SK-N-SH (cell line): ENCODE measurements at regions not wholly inside any gene's neighbourhood (a gene's known extent, or its start where the extent isn't known, plus 50 kb on each side); places are given as distances from the start of the nearest gene placed in this dataset.

ENCODE experiments used
- CTCF ChIA-PET: fragments of 300-600, 350-600 bp; formaldehyde crosslinking; extraction: SDS; loops from one replicate; lab custom pipeline; 2021; lab: Yijun Ruan, JAX
- POLR2A ChIA-PET: fragments of 350-600 bp; sonication (Branson Sonifier 250); formaldehyde crosslinking; extraction: SDS; loops from one replicate; lab custom pipeline; 2020; ENCODE audit warnings: antibody characterized with exemption, inconsistent platforms; lab: Yijun Ruan, JAX
- DNase-seq: peaks from one replicate; pipeline ENCODE4 v3.0.0; 2012
- H2AFZ ChIP-seq: fragments of 200-600 bp; sonication (generic); 2 replicates; pipeline ENCODE4 v1.8.1; 2016; ENCODE audit warnings: antibody characterized with exemption, mild to moderate bottlenecking, low read depth
- H3F3A ChIP-seq: fragments of 200-600 bp; sonication (generic); replicated peaks from 2 replicates; pipeline ENCODE3; 2016; ENCODE audit warnings: antibody characterized with exemption, mild to moderate bottlenecking; ENCODE audit not compliant: insufficient read depth
- H3K27ac ChIP-seq, 2 experiments: fragments of 200-500 bp in 1 of 2; fragments of 200-600 bp in 1 of 2; sonication (Bioruptor generic) in 1 of 2; sonication (generic), shearing (Covaris generic) in 1 of 2; 2 replicates each; pipeline versions ENCODE4 v1.5.1 to v1.6.1; 2014 to 2016; ENCODE audit warnings: low read depth in 2 of 2, inconsistent platforms in 1 of 2, low read length in 1 of 2, mild to moderate bottlenecking in 1 of 2, mixed read lengths in 1 of 2
- H3K27me3 ChIP-seq: fragments of 200-600 bp; sonication (generic), shearing (Covaris generic); 2 replicates; pipeline ENCODE4 v1.6.1; 2016; ENCODE audit warnings: mixed run types; ENCODE audit not compliant: insufficient read depth
- H3K36me3 ChIP-seq, 2 experiments: fragments of 200-500 bp in 1 of 2; fragments of 200-600 bp in 1 of 2; sonication (Bioruptor generic) in 1 of 2; sonication (generic) in 1 of 2; replicated peaks in 1 of 2; 2 replicates each; pipeline versions ENCODE3 to v1.5.1; 2014 to 2016; ENCODE audit warnings: low read length in 1 of 2, mild to moderate bottlenecking in 1 of 2; ENCODE audit not compliant: insufficient read depth in 2 of 2, control insufficient read depth in 1 of 2
- H3K4me1 ChIP-seq, 2 experiments: fragments of 200-500 bp in 1 of 2; fragments of 200-600 bp in 1 of 2; sonication (Bioruptor generic) in 1 of 2; sonication (generic), shearing (Covaris generic) in 1 of 2; 2 replicates each; pipeline versions ENCODE4 v1.5.1 to v1.6.1; 2014 to 2016; ENCODE audit warnings: low read depth in 1 of 2, low read length in 1 of 2, mixed run types in 1 of 2; ENCODE audit not compliant: insufficient read depth in 2 of 2, control insufficient read depth in 1 of 2
- H3K4me2 ChIP-seq: fragments of 200-600 bp; sonication (generic), shearing (Covaris generic); 2 replicates; pipeline ENCODE4 v1.6.1; 2017; ENCODE audit warnings: mixed run types
- H3K4me3 ChIP-seq, 2 experiments: fragments of 200-500 bp in 1 of 2; fragments of 200-600 bp in 1 of 2; sonication (Bioruptor generic) in 1 of 2; sonication (generic), shearing (Covaris generic) in 1 of 2; 2 replicates each; pipeline versions ENCODE4 v1.5.1 to v1.8.1; 2014 to 2016; ENCODE audit warnings: low read depth in 2 of 2, inconsistent platforms in 1 of 2, low read length in 1 of 2, mild to moderate bottlenecking in 1 of 2, mixed read lengths in 1 of 2, moderate library complexity in 1 of 2
- H3K79me2 ChIP-seq: fragments of 200-600 bp; sonication (generic); 2 replicates; pipeline ENCODE4 v1.8.1; 2017; ENCODE audit warnings: mild to moderate bottlenecking; ENCODE audit not compliant: insufficient read depth
- H3K9ac ChIP-seq: fragments of 200-600 bp; sonication (generic); 2 replicates; pipeline ENCODE4 v1.6.1; 2017; ENCODE audit warnings: mixed run types
- H3K9me2 ChIP-seq: fragments of 200-600 bp; sonication (generic); 2 replicates; pipeline ENCODE4 v1.6.1; 2017; ENCODE audit warnings: mixed run types
- H3K9me3 ChIP-seq: fragments of 200-600 bp; sonication (generic); 2 replicates; pipeline ENCODE4 v1.6.1; 2017; ENCODE audit warnings: mixed run types, mild to moderate bottlenecking, moderate library complexity
- H4K20me1 ChIP-seq: fragments of 200-600 bp; sonication (generic); 2 replicates; pipeline ENCODE4 v1.6.1; 2017; ENCODE audit warnings: mild to moderate bottlenecking, mixed run types; ENCODE audit not compliant: insufficient read depth
- EP300 ChIP-seq, 2 experiments: IDR thresholded peaks; 2 replicates each; pipeline versions ENCODE4 v1.4.0 to v1.6.1; 2012; ENCODE audit warnings: borderline replicate concordance in 1 of 2, low read depth in 1 of 2, low read length in 1 of 2
- EZH2phosphoT487 ChIP-seq: fragments of 200-600 bp; sonication (generic); IDR thresholded peaks from 2 replicates; pipeline ENCODE4 v1.6.1; 2017; ENCODE audit warnings: low read depth, mixed run types, mild to moderate bottlenecking, antibody characterized with exemption, moderate library complexity, borderline replicate concordance
- FOSL2 ChIP-seq: IDR thresholded peaks from 2 replicates; pipeline ENCODE4 v1.4.0; 2012; ENCODE audit warnings: low read depth, mild to moderate bottlenecking, moderate library complexity, borderline replicate concordance
- FOXJ3 ChIP-seq: sonication (generic); formaldehyde crosslinking; IDR thresholded peaks from 2 replicates; pipeline ENCODE4 v1.5.1; 2020; ENCODE audit warnings: mild to moderate bottlenecking, missing genetic modification reagents
- FOXM1 ChIP-seq: IDR thresholded peaks from 2 replicates; pipeline ENCODE4 v1.4.0; 2012; ENCODE audit warnings: low read depth, mild to moderate bottlenecking
- GABPA ChIP-seq: IDR thresholded peaks from 2 replicates; pipeline ENCODE4 v1.4.0; 2012; ENCODE audit warnings: low read depth, mild to moderate bottlenecking
- GATA2 ChIP-seq: sonication (generic); formaldehyde crosslinking; IDR thresholded peaks from 2 replicates; pipeline ENCODE4 v1.5.0; 2020; ENCODE audit warnings: mild to moderate bottlenecking, missing genetic modification reagents
- JUND ChIP-seq: IDR thresholded peaks from 2 replicates; pipeline ENCODE4 v1.4.0; 2012
- MAX ChIP-seq: IDR thresholded peaks from 2 replicates; pipeline ENCODE4 v1.4.0; 2012; ENCODE audit warnings: low read depth
- MEF2A ChIP-seq: IDR thresholded peaks from 2 replicates; pipeline ENCODE4 v1.4.0; 2012; ENCODE audit warnings: low read depth, borderline replicate concordance
- MXI1 ChIP-seq: IDR thresholded peaks from 2 replicates; pipeline ENCODE4 v1.6.1; 2012; ENCODE audit warnings: mild to moderate bottlenecking, low read depth, low read length, improper control_type of control experiment
- NRF1 ChIP-seq: IDR thresholded peaks from 2 replicates; pipeline ENCODE4 v1.6.1; 2012; ENCODE audit warnings: low read depth, mild to moderate bottlenecking, low read length
- RAD21 ChIP-seq: IDR thresholded peaks from 2 replicates; pipeline ENCODE4 v1.6.1; 2012; ENCODE audit warnings: mild to moderate bottlenecking, low read length
- SIN3A ChIP-seq: IDR thresholded peaks from 2 replicates; pipeline ENCODE4 v1.6.1; 2012; ENCODE audit warnings: low read depth, mild to moderate bottlenecking, low read length, moderate library complexity, borderline replicate concordance
- SMC3 ChIP-seq: IDR thresholded peaks from 2 replicates; pipeline ENCODE4 v1.6.1; 2012; ENCODE audit warnings: low read depth, low read length, improper control_type of control experiment
- TCF12 ChIP-seq: IDR thresholded peaks from 2 replicates; pipeline ENCODE4 v1.4.0; 2012
- TEAD4 ChIP-seq: IDR thresholded peaks from 2 replicates; pipeline ENCODE4 v1.4.0; 2012; ENCODE audit warnings: mild to moderate bottlenecking, borderline replicate concordance; ENCODE audit not compliant: insufficient read depth
- USF1 ChIP-seq: IDR thresholded peaks from 2 replicates; pipeline ENCODE4 v1.4.0; 2012; ENCODE audit warnings: low read depth, borderline replicate concordance
- YY1 ChIP-seq: IDR thresholded peaks from 2 replicates; pipeline ENCODE4 v1.4.0; 2012; ENCODE audit warnings: low read depth, mild to moderate bottlenecking
- WGBS: methylation state at CpG from one replicate; pipeline ENCODE4 v1.1.6; 2017; ENCODE audit warnings: low lambda C conversion rate; 5-methylcytosine and 5-hydroxymethylcytosine counted together
- TF ChIP-seq, protein P1 (sequence below): IDR thresholded peaks from 2 replicates; pipeline ENCODE4; 2012
- TF ChIP-seq, protein P2 (sequence below): IDR thresholded peaks from 2 replicates; pipeline ENCODE4 v1.4.0; 2012; ENCODE audit warnings: low read depth, borderline replicate concordance

DNA sequence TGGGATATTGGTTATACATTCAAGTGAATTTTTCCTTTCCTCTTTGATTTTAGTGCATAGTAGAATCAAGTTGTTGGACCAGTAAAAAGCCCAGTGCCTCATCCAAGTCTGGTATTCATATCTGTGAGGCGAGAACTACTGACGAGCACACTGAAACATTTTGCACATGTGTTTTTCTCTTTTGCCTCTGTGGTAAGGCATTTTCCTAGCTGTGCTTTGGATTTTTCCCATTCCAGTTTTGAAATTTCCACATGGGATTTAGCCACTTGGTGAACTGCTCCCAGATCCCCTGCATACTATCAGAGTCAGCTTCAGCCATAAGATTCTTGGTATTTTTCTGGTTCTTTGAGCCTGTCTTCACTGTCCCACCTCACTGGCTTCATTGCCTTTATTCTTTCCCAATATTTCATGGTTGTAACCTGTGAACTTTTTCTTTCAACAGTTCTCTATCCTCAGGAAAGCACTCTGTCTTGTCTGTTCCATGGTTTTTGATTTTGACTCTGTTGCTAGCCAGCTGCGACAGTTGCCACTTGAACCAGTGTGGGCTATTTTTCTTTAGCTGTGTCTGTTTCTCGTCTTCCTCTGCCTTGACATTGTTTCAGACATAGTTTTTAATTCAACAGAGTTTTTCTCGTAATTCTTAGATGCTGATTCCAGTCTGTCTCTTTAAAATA is 239.0 kb downstream of the REEP3 start:
- Histone ChIP-seq H3K4me3 (no peak overlapping the region), H4K20me1 (no peaks in the 10 kb centered on the region), H3K4me2 (no peak overlapping the region), H3K27ac (peak overlapping the region in 1 of 2 experiments; percentile 47; a peak in 1 of 4 replicates), H3K4me1 (peaks cover 0 to 12% of the 10 kb centered on the region in 2 experiments; a peak in 3 of 4 replicates), H3K9me2 (no peaks in the 10 kb centered on the region), H3K36me3 (no peaks in the 10 kb centered on the region), H3K27me3 (no peaks in the 10 kb centered on the region), H3K9me3 (no peaks in the 10 kb centered on the region), H3K79me2 (no peaks in the 10 kb centered on the region), H3F3A (no peaks in the 10 kb centered on the region), H3K9ac (no peak overlapping the region), H2AFZ (no peak overlapping the region)
- POLR2A ChIA-PET: no interaction called here
- 70% methylated on average over 5 of the region's 5 CpGs for WGBS
- CTCF ChIA-PET: interaction anchor here (0.6 to 4.4 kb wide), 3 partner anchors 40 to 1150 kb away, joined by 3 to 16 read pairs (median 15); no protein-coding TSS in a partner anchor
- DNase-seq: no peak
- TF ChIP-seq TCF12: peak; percentile 68
- TF ChIP-seq, protein P1, sequence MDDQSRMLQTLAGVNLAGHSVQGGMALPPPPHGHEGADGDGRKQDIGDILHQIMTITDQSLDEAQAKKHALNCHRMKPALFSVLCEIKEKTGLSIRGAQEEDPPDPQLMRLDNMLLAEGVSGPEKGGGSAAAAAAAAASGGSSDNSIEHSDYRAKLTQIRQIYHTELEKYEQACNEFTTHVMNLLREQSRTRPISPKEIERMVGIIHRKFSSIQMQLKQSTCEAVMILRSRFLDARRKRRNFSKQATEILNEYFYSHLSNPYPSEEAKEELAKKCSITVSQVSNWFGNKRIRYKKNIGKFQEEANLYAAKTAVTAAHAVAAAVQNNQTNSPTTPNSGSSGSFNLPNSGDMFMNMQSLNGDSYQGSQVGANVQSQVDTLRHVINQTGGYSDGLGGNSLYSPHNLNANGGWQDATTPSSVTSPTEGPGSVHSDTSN: peak; percentile 51; the same call in 1 of the 2 replicates
- peak in 1 of 2 experiments; percentile 29; a peak in 1 of 4 replicates for TF ChIP-seq EP300 (IDR thresholded peaks at IDR 0.05; ENCODE audit: borderline replicate concordance in 1 of 2, low read depth in 1 of 2, low read length in 1 of 2)
- TF ChIP-seq GABPA: no peak
- TF ChIP-seq SMC3: no peak
- no peak for TF ChIP-seq MXI1
- TF ChIP-seq USF1: no peak

DNA sequence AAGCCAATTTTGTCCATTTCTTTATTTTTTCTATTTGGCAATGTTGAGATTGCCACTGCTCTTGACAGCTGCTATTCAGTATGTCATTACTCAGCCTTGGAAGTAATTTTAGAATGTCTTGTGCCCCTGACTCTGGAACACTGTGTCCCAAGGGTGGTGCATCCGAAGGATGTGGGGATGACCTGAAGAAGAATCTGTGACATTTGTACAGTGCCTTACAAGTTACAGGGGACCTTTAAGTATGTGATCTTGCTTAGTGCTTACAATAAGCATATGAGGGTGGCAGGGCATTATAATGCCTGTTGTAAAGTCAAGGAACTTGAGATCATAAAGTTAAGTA is 239.5 kb downstream of the REEP3 start:
- no peaks in the 10 kb centered on the region for H3K36me3 ChIP-seq
- no peaks in the 10 kb centered on the region for H3F3A ChIP-seq
- no peaks in the 10 kb centered on the region for H3K79me2 ChIP-seq
- H3K9ac ChIP-seq: no peak overlapping the region
- no peaks in the 10 kb centered on the region for H3K9me2 ChIP-seq
- no peak overlapping the region for H3K4me2 ChIP-seq
- H2AFZ ChIP-seq: no peak overlapping the region
- no peaks in the 10 kb centered on the region for H4K20me1 ChIP-seq
- ChIA-PET POLR2A (no interaction called here), CTCF (interaction anchor here (2.8 to 4.4 kb wide), 2 partner anchors 40 to 594 kb away, joined by 15 to 16 read pairs; no protein-coding TSS in a partner anchor)
- H3K4me1 ChIP-seq: peaks cover 0 to 12% of the 10 kb centered on the region in 2 experiments; a peak in 3 of 4 replicates
- peak overlapping the region in 1 of 2 experiments; percentile 53; a peak in 1 of 4 replicates for H3K27ac ChIP-seq
- no peak for DNase-seq
- H3K27me3 ChIP-seq: no peaks in the 10 kb centered on the region
- H3K9me3 ChIP-seq: no peaks in the 10 kb centered on the region
- H3K4me3 ChIP-seq: no peak overlapping the region
- WGBS: 56% methylated on average over 1 of the region's 1 CpG
- no peak for TF ChIP-seq USF1
- TF ChIP-seq SIN3A: no peak
- no peak for TF ChIP-seq TCF12
- TF ChIP-seq, protein P1: no peak
- TF ChIP-seq YY1: no peak
- no peak for TF ChIP-seq EP300 (IDR thresholded peaks at IDR 0.05; ENCODE audit: borderline replicate concordance in 1 of 2, low read depth in 1 of 2, low read length in 1 of 2)
- TF ChIP-seq MAX: no peak
- TF ChIP-seq, protein P2, sequence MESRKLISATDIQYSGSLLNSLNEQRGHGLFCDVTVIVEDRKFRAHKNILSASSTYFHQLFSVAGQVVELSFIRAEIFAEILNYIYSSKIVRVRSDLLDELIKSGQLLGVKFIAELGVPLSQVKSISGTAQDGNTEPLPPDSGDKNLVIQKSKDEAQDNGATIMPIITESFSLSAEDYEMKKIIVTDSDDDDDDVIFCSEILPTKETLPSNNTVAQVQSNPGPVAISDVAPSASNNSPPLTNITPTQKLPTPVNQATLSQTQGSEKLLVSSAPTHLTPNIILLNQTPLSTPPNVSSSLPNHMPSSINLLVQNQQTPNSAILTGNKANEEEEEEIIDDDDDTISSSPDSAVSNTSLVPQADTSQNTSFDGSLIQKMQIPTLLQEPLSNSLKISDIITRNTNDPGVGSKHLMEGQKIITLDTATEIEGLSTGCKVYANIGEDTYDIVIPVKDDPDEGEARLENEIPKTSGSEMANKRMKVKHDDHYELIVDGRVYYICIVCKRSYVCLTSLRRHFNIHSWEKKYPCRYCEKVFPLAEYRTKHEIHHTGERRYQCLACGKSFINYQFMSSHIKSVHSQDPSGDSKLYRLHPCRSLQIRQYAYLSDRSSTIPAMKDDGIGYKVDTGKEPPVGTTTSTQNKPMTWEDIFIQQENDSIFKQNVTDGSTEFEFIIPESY: no peak
- TF ChIP-seq GATA2: no peak
- TF ChIP-seq EZH2phosphoT487: no peak
- no peak for TF ChIP-seq MXI1
- TF ChIP-seq NRF1: no peak
- no peak for TF ChIP-seq JUND
- TF ChIP-seq FOXJ3 (CRISPR knock-in tag): no peak
- no peak for TF ChIP-seq FOSL2
- no peak for TF ChIP-seq FOXM1
- TF ChIP-seq TEAD4: no peak
- TF ChIP-seq RAD21: no peak
- no peak for TF ChIP-seq MEF2A
